GM10266 (cell line): ENCODE measurements at regions not wholly inside any gene's neighbourhood (a gene's known extent, or its start where the extent isn't known, plus 50 kb on each side); places are given as distances from the start of the nearest gene placed in this dataset.

ENCODE experiments used
- DNase-seq: peaks from one replicate; pipeline ENCODE4 v3.0.0; 2012; ENCODE audit errors: extremely low spot score
- TF ChIP-seq, protein P1 (sequence below): IDR thresholded peaks from 2 replicates; pipeline ENCODE4 v1.5.1; 2012; ENCODE audit warnings: mild to moderate bottlenecking, low read depth; ENCODE audit not compliant: control insufficient read depth, insufficient read depth; ENCODE audit errors: missing control alignments

DNA sequence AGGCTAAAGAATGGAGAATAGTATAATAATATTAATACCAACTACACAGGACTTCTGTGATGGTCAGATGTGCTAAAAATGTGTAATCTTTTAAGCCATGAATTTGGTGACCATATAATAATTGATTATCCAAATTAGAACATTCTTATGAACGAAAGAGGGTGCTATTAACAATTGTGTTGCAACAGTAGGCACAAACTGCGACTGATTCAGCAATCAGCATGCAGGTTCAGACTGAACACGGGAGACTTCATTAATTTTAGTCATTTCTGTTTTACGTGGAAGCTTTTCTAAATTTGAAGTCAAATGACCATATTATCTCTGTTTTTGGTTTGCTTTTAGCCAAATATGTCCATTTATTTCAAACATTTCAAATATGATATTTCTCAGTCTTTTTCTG, 54.6 kb upstream of the CHST9 start:
- TF ChIP-seq, protein P1, sequence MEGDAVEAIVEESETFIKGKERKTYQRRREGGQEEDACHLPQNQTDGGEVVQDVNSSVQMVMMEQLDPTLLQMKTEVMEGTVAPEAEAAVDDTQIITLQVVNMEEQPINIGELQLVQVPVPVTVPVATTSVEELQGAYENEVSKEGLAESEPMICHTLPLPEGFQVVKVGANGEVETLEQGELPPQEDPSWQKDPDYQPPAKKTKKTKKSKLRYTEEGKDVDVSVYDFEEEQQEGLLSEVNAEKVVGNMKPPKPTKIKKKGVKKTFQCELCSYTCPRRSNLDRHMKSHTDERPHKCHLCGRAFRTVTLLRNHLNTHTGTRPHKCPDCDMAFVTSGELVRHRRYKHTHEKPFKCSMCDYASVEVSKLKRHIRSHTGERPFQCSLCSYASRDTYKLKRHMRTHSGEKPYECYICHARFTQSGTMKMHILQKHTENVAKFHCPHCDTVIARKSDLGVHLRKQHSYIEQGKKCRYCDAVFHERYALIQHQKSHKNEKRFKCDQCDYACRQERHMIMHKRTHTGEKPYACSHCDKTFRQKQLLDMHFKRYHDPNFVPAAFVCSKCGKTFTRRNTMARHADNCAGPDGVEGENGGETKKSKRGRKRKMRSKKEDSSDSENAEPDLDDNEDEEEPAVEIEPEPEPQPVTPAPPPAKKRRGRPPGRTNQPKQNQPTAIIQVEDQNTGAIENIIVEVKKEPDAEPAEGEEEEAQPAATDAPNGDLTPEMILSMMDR: no peak

DNA sequence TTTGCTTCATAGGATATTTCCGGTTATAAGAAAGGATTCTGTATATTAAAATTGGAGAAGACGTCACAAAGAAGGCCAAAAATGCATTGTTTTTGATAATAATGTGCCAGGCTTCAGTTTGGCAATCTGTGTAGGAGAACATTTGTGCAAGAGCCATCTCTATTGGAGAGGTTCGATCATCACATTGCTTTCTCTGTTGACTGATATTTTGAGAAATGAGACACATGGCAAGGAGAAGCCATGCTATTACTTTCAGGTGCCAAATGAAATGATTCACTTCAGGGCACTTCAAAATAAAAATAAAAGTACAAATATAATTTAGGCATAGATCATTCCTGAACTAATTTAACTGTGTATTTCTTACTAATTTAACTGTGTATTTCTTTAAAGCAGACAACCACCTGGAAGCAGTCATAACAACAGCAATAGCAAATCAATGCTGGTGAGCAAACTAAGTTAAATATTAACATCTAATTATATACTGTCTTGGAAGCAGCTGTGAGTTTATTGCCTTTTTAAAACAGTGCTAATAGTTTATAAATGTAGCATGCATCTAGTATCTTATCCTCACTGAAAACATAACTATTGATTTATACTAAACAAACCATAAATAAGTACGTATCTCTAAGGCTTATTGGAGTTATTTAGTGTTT, 50.2 kb upstream of the CHST9 start:
- TF ChIP-seq, protein P1: no peak
- DNase-seq: no peak

More for the DNA sequence above, 54.6 kb upstream of the CHST9 start:
- DNase-seq: no peak
